KBM-7 (cell line): ENCODE measurements at regions not wholly inside any gene's neighbourhood (a gene's known extent, or its start where the extent isn't known, plus 50 kb on each side); places are given as distances from the start of the nearest gene placed in this dataset.

ENCODE experiments used
- DNase-seq: peaks from one replicate; pipeline ENCODE4 v3.0.0-alpha.2; 2015
- in situ Hi-C: fragments of 300-500 bp; cut with MboI; formaldehyde crosslinking; loops from 2 replicates; pipeline ENCODE4 v1.14.3; 2020; ENCODE audit warnings: low sequenced_read_pairs, low pct_unique_long_range_greater_than_20kb, mixed read lengths

DNA sequence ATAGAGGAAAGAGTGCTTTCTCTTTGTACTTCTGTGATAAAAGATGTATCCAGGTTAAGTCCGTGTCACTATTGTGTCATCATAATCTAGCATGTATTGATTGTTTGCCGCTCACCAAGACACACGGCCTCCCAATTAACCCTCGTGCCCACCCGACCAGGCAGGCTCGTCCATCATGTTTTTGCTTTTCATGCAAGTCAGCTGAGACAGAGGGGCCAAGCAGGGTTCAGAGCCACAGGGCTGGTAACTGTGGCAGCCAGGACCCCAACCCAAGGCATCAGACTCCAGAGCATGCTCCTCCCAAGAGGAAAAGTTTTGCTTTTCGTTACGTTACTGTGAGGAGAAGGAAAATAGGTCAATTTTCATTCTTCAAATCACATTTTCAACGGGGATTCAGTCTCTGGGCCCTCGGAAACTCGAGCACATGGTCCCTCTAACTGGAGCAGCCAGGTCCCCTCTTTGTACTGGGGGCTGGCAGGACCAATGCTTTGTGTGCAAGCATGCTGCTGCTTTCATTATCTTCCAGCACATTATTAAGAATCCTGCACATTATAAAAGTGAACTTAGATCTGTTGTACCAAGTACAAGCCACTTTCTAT is 161.1 kb upstream of the TOPAZ1 start:
- no peak for DNase-seq
- in situ Hi-C loops: no loop called here

DNA sequence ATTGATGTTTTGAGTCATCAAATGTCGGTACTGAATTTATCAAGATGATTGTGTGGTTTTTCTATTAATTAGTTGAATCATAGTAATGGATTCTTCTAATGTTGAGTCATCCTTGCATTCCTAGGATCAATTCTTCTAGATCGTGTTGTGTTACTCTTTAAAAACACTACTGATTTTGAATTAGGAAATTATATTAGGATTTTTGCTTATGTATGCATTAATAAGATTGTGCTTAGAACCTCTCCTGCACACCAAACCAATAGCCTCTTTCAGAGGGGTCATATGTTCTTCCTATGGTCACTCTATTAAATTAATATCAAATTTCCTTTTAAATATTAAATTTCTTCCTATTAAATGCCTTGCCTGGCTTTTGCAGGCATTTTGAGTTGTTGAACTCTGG is 151.7 kb upstream of the TOPAZ1 start:
- no peak for DNase-seq
- in situ Hi-C loops: no loop called here

DNA sequence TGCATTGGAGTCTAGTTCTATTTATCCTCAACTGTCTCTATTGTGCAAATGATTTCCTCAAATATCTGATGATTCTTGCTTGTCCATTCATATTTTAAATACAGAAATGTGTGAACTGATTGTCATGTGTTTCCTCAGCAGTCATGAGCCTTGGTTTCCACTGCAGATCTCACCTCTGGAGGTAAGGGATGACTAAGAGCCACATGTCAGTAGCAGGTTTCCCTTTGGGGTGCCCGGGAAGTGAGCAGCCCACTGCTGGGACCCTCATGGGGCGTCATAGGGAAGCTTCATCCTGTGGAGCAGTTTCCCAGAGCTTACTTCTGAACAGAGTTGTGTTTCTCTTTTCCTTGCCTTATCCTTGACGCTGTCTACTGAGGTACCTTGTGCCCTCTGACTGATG is 149.2 kb upstream of the TOPAZ1 start:
- DNase-seq: no peak
- in situ Hi-C loops: no loop called here

DNA sequence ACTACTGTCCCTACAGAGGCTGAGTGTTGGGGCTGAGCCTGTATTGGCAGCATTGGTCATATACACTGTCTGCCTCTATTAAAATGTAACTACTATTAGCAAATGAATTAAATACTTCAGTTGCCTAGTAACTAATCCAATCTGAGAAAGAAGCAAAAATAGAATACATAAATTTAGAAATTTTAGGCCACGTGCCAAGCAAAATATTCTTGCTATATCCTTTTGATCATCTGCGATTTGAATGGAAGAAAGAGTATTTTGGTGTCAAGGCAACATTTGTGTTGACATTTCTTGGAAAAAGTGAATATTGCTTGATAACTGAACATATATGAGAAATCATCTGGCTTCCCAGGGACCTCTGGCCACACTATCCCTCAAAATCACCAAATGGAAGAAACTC is 148.2 kb upstream of the TOPAZ1 start:
- DNase-seq: no peak
- in situ Hi-C loops: no loop called here

DNA sequence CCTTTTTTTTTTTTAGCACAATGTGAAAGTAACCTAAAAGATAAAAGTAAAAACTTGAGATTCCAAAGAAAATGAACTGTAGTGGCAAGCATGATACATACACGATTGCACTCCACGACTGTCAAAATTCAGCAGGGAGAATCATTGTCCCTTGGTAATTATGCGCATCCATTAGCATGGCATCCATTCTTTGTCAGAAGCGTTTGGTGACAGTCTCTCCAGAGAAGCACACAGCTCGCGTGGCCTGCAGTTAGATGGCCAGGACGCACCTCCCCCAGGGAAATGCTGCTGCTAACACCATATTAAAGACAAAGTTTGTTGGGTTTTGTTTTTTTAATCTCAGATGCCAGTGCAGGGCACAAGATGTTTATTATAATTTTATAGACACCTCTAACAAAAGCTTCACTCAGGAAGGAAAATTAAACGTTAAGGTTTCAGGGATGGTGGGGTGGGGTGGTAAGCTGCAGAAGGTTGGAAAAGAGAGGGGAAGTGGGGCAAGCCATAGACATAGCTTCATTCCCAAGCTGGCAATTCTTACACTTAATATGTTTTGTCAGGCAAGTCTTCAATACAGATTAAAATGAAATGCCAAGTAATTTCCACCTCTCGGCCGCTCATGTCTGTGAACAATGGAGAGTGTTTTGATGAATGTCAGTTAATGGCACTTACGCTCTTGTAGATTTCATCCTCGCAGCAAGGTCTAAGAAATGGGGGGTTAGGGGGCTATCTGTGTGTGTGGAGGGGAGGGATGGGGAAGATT is 142.8 kb upstream of the TOPAZ1 start:
- in situ Hi-C loops: no loop called here
- DNase-seq: no peak

DNA sequence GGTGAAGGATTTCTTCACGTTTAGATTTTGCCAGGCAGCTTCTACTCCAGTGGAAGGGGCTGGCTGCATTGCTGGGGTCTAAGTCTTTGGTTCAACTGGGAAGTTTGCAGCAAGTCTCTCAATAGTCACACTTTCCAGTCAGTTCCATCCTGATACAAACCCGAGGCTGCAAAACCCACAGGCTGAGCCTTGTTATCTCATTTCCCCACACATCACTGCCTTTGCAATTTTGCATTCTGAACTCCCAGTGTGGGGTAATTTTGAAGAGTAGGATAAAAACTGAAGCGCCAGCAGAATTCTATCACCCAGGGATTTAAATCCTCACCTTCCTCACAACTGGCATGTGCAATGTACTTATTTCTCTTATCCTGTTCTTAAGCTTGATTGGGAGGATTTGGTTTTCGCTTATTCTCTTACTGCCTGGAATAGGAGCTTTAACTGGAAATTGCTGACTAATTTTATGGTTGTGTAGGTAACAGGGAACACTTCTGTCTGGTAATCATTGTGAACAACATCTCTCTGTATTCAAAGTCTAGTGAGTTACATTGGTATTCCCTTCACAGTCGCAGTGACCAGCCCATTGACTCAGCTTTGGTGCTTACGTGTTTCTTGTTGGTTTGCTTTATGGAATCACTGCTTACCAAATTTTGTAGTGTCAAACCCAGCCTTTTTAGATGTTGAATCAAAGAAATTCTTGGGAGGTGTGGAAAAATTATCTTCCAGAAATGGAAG is 142.0 kb upstream of the TOPAZ1 start:
- DNase-seq: no peak
- in situ Hi-C loops: no loop called here

DNA sequence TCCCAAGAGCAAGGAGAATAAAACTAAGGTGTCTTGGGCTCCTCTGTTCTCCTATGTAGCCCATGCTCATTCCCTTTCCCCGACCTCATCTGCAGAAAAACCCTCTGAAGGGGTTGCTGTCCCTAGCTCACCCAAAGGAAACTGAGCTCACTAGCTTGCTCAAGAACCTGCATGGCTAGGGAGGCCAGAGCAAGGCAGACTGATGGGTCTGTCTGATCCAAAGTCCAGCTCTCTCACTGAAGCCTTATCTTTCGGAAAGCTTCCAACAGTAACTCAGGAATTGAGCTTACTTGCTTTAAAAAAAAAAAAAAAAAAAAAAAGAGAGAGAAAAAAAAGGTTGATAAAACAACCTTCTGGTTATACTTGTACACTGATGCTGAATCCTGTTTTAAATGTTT is 141.4 kb upstream of the TOPAZ1 start:
- in situ Hi-C loops: no loop called here
- DNase-seq: no peak

DNA sequence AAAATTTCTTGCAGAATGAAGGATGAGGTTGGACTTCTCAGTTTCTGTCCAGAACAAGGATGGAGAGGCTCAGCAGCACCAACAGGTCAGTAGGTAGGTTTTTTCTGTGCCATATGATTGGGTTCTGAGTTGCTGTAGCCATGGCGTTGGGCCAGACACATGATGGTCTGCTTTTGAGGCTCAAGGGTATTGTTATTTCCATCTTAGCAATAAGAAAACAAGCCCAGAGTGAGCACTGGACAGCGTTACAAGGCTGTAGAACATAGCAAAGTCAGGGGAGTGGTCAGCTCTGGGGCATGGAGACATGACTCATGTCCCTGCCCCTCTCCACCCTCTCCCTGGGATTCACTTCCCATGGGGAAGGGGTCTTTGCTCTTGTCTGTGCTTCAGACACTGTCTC is 137.6 kb upstream of the TOPAZ1 start:
- in situ Hi-C loops: no loop called here
- no peak for DNase-seq

DNA sequence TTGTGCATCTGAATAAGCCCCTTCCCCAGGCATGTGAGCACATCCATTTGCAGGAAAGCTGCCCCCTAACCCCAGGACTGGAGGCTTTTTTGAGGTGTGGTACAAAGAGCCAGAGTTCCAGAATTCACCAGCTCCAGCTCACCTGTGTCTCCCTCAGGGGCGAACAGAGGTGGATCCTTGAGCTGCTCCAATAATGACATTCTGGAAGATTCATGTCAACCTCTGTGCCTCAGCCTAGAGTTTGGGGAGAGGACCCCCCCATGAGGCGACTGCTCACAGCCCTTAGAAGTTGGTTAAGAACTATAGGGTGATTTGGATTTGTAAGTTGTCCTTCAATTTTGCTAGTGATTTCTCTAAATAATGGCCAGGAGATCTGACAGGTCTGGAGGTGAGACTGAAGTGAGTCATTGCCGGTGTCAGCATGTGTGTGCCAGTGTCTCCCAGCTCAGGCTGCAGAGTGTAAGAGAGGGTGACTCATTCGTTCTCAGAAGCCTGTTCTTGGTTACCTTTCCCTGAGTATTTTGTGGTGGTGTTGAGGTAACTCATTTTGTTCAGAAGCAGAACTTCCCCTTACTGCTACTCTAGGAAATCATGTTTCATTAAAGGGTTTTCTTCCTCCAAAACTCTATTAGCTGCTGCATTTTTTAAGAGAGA is 136.9 kb upstream of the TOPAZ1 start:
- DNase-seq: peak; percentile 67
- in situ Hi-C loops: no loop called here

DNA sequence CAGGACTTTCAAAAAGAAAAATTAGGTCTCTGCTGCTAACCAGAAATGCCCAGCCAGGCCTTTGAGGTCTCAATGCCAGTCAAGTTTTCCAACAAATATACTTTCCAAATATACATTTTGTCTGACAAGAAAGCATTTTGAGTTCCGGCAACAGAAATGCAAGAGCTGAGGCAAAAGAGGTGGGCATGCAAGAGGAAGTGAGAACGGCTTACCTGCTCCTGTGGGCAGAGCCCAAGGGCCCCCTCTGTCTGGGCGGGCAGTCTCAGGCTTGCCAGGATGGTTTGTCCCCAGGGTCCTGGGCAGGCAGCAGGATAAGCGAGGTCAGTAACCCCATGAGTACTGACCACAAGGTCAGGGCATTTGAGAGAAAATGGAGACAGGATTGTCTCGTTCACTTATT is 136.1 kb upstream of the TOPAZ1 start:
- in situ Hi-C loops: no loop called here
- no peak for DNase-seq

DNA sequence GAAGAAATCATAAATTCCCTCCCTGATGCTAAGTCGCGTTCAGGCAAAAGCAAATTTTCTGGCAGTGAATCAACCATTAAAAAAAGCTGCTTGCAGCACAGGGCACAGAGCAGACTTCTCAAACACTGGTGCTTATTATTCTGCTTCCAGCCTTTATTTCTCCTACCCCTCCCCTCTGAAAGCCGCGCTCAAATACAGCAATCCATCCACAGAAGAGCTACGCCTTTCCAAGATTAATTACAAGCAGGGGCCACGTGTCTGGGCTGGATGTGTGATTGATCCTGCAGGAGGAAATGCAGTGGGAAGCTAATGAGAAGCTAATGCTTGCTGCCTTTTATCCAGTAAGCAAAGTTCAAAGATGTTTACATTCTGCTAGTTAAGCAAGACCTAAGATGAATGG is 134.9 kb upstream of the TOPAZ1 start:
- DNase-seq: no peak
- in situ Hi-C loops: no loop called here

DNA sequence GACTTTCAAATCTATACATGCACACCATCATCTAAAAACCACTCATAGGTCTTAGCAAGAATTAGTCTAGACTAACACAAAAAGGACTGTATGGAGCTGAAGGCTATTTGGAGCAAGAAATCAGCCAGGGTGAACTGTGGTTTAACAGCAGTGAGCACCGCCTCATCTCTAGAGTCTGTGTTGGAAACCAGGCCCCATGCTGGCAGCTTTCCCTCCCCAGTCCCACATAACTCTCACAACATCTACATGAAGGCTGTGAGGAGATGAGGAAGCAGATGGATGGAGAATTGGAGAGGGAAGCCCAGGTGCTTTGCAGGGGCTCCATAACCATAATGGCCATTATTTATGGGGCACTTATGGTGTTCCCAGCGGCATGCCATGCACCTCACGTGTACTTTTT is 133.2 kb upstream of the TOPAZ1 start:
- in situ Hi-C loops: no loop called here
- no peak for DNase-seq

DNA sequence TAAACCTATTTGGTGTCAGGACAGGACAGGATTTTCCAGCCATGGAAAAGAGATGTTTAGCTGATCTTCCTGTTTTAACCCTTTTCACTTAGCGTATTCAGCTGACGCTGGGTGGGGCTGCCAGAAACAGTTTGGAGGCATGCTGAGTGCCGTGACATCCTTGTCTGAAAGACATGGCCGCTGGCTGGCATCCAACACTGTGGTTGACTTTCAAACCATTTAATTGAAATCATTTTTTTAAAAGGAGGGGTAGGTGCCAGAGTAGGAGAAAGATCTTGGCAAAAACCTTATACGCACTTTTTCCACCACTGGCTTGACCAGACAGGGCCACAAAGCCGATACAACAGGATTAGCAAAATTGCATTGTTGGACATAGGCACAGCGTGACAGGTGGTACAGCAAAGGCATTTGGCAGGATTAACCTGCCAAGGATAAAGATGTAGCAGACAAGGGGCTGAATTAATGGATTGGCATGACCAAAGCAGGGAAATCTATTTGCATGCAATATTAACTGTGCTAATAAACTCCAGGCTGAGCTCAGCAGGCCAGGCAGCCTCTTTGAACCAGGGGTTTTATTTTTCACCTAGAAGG is 131.8 kb upstream of the TOPAZ1 start:
- no peak for DNase-seq
- in situ Hi-C loops: no loop called here

DNA sequence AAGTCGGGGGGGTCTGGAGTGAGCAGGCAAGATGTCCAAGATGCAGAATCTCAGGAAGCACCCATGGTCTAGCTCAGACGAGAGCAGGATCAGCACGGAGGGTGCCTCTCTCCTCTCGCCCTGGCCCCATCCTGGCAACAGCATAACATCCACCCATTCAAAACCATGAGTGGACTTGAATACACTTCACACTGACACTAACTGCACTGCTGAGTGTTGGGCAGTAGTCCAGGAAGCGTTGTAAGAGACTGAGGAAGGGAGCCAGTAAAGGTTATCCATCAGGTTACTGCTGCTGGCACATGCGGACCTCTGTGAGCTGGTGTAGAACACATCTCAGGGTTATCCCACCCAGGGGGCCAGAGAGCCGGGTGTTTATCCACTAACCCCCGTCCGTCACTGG is 131.0 kb upstream of the TOPAZ1 start:
- in situ Hi-C loops: no loop called here
- no peak for DNase-seq

DNA sequence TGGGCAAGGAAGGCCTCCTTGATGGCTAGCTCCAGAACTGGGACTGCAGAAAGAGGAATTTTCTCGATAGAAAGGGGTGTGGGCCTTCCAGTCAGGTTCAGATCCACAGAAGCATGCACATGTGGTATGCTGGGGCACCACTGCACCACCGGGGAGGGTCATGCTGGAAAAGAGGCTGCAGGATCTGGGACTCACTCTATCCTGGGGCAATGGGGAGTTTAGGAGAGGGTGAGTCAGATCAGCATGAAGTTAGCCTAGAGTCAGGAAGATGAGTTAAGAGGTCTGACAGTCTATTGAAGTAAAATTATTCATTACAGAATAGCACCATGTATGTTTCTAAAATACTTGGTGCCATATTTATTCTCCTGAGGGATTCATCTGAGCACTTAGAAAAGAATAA is 130.2 kb upstream of the TOPAZ1 start:
- no peak for DNase-seq
- in situ Hi-C loops: no loop called here

DNA sequence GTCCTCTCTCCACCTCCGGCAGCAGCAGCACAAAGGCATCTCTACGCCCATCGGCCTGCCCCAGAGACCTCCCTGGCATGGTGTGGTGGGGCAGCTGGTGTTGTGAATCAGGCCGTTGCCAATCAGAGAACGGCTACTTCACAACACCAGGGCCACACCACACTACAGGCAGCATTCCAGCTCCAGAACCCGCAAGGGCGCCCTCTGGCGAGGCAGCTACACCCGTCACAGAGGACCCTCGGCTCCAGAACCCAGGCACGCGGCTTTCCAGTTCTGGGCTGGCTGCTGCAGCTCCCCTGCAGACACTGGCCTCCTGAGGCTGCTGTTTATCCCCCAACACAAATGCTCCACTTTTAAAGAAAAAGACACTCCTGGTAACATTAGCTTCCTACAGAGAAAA is 127.5 kb upstream of the TOPAZ1 start:
- no peak for DNase-seq

DNA sequence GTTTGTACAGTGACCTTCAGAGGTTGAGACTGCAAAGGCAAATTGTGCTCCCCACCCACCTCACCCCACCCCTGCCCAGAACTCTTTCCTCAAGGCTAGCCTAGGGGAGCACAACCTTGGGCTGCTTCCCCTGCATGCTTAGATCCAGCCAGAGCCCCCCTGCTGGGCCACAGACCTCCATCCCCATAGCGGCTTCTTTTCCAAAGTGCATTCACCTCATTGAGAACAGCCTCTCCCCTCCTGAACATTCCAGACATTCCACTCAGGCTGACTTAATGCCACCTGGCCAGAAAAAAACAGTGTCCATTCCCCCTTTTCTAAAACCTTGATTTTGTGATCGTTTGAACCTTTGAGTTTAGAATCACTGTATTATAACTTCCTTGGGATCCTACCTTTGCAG is 124.4 kb upstream of the TOPAZ1 start:
- DNase-seq: no peak
- in situ Hi-C loops: no loop called here

More for the DNA sequence above, 127.5 kb upstream of the TOPAZ1 start:
- in situ Hi-C loops: no loop called here

DNA sequence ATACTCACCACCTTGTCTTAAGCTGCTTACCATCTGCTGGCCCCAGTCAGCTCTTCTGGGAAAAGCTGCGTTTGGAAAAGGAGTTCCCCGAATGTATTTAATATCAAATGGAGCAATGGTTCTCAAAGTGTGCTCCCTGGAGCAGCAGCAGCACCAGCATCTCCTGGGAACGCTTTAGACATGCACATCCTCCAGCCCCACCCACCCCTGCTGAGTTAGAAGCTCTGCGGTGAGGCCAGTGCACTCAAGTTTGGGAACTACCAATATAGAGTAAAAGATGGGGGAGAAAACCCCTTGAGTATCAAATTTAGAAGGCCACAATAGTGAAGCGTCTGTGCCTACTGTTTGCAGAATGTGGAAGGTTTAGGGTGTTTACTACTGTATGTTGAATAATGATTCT is 124.0 kb upstream of the TOPAZ1 start:
- DNase-seq: no peak
- in situ Hi-C loops: no loop called here

DNA sequence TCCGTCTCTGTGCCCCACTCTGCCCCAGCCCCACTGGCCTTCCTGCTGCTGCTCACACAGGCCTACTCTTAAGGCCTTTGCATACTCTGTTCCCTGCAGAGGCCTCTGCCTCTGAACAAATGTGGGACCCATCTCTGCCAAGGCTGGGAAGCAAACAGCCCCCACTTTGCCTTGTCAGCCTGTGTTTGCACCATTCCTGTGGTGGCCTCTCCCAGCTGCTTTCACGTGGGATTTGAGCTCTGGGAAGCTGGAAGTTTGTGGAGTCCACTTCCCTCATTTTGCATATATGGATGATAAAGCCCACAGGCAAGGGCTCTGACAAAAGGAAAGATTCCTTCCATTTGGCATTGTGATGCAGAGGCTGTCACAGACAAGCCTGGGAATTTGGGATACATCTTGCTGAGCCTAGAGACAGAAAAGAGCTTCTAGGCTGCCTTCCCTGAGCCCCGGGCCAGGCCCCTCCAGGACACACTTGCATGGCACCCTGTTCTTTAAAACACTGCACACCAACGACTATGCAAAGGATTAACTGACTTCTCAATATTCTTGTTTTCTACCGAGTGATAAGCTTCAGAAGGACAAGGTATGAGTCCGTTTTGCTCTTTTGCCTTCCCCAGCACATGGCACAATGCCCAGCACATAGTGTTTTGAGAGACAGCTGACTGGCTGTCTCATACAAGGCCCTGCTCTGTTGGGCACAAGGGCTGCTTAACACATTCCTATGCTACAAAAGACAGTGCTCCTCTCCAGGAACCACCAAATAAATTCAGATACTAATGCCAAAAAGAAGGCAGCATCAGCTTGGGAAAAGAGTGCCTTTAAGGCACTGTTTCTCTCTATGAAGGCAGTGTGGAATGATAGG is 120.7 kb upstream of the TOPAZ1 start:
- DNase-seq: no peak
- in situ Hi-C loops: no loop called here
